ENCODE measurements at regions not wholly inside any gene's neighbourhood (a gene's known extent, or its start where the extent isn't known, plus 50 kb on each side); places are given as distances from the start of the nearest gene placed in this dataset.

- Histone ChIP-seq H3K27me3 (replicated peaks) (no peaks in the 10 kb centered on the region), H3K27ac (no peak overlapping the region), H3K4me3 (ENCODE audit: low read depth, low read length) (no peak overlapping the region), H3K36me3 (replicated peaks) (no peaks in the 10 kb centered on the region)
- no peak for TF ChIP-seq CTCF (IDR thresholded peaks at IDR 0.05; ENCODE audit: low read depth, low read length, missing control alignments)
- in situ Hi-C loops (cut with HindIII; ENCODE audit: low pct_ligation_motif_present, low sequenced_read_pairs) = no loop called here
- DNase-seq = no peak
These were observed 823.2 kb downstream of the SLC6A15 start for GRCh38 chr12:84089356-84089755.

- no peak for TF ChIP-seq CTCF (IDR thresholded peaks at IDR 0.05; ENCODE audit: low read depth, low read length, missing control alignments)
- in situ Hi-C loops (cut with HindIII; ENCODE audit: low pct_ligation_motif_present, low sequenced_read_pairs) = no loop called here
- Histone ChIP-seq H3K27me3 (replicated peaks) (no peaks in the 10 kb centered on the region), H3K4me3 (ENCODE audit: low read depth, low read length) (no peak overlapping the region), H3K36me3 (replicated peaks) (no peaks in the 10 kb centered on the region), H3K27ac (no peak overlapping the region)
- no peak for DNase-seq
These were observed 827.6 kb downstream of the SLC6A15 start for GRCh38 chr12:84085046-84085445.

- Histone ChIP-seq H3K27me3 (replicated peaks) (no peaks in the 10 kb centered on the region), H3K36me3 (replicated peaks) (no peaks in the 10 kb centered on the region), H3K4me3 (ENCODE audit: low read depth, low read length) (no peak overlapping the region), H3K27ac (no peak overlapping the region)
- TF ChIP-seq CTCF (IDR thresholded peaks at IDR 0.05; ENCODE audit: low read depth, low read length, missing control alignments) = no peak
- peak; percentile 38 for DNase-seq
- in situ Hi-C loops (cut with HindIII; ENCODE audit: low pct_ligation_motif_present, low sequenced_read_pairs) = no loop called here
These were observed 833.0 kb downstream of the SLC6A15 start for GRCh38 chr12:84079626-84080025.

- DNase-seq = no peak
- Histone ChIP-seq H3K27me3 (replicated peaks) (no peaks in the 10 kb centered on the region), H3K27ac (no peak overlapping the region), H3K36me3 (replicated peaks) (no peaks in the 10 kb centered on the region), H3K4me3 (ENCODE audit: low read depth, low read length) (no peak overlapping the region)
- in situ Hi-C loops (cut with HindIII; ENCODE audit: low pct_ligation_motif_present, low sequenced_read_pairs) = no loop called here
- no peak for TF ChIP-seq CTCF (IDR thresholded peaks at IDR 0.05; ENCODE audit: low read depth, low read length, missing control alignments)
These were observed 834.9 kb downstream of the SLC6A15 start for GRCh38 chr12:84077679-84078078.

GRCh38 chr12:84075991-84076390 lies 836.6 kb downstream of the SLC6A15 start:
- no peak overlapping the region for H3K4me3 ChIP-seq (ENCODE audit: low read depth, low read length)
- no peak for TF ChIP-seq CTCF (IDR thresholded peaks at IDR 0.05; ENCODE audit: low read depth, low read length, missing control alignments)
- in situ Hi-C loops (cut with HindIII; ENCODE audit: low pct_ligation_motif_present, low sequenced_read_pairs) = no loop called here
- no peaks in the 10 kb centered on the region for H3K36me3 ChIP-seq (replicated peaks)
- no peak for DNase-seq
- H3K27ac ChIP-seq = no peak overlapping the region
- H3K27me3 ChIP-seq (replicated peaks) = no peaks in the 10 kb centered on the region

- no peak for DNase-seq
- in situ Hi-C loops (cut with HindIII; ENCODE audit: low pct_ligation_motif_present, low sequenced_read_pairs) = no loop called here
- Histone ChIP-seq H3K36me3 (replicated peaks) (no peaks in the 10 kb centered on the region), H3K4me3 (ENCODE audit: low read depth, low read length) (no peak overlapping the region), H3K27ac (no peak overlapping the region), H3K27me3 (replicated peaks) (no peaks in the 10 kb centered on the region)
- TF ChIP-seq CTCF (IDR thresholded peaks at IDR 0.05; ENCODE audit: low read depth, low read length, missing control alignments) = no peak
These were observed 839.2 kb downstream of the SLC6A15 start for GRCh38 chr12:84073401-84073800.
